Duodenal mucosa (tissue), 2 donors: ENCODE measurements at regions not wholly inside any gene's neighbourhood (a gene's known extent, or its start where the extent isn't known, plus 50 kb on each side); places are given as distances from the start of the nearest gene placed in this dataset.

Experiments used
- H3K27ac ChIP-seq: one replicate; pipeline ENCODE4 v1.7.0; 2013; ENCODE audit warnings: low read depth, low read length
- H3K27me3 ChIP-seq, 2 donors: one replicate each; pipeline ENCODE4 v1.7.0; 2013; ENCODE audit warnings: low read length in 2 of 2, control low read depth in 1 of 2; ENCODE audit not compliant: insufficient read depth in 2 of 2, control insufficient read depth in 1 of 2
- H3K36me3 ChIP-seq, 2 donors: one replicate each; pipeline ENCODE4 v1.7.0; 2013; ENCODE audit warnings: low read length in 2 of 2, control low read depth in 1 of 2; ENCODE audit not compliant: insufficient read depth in 2 of 2, control insufficient read depth in 1 of 2
- H3K4me1 ChIP-seq, 2 donors: one replicate each; pipeline ENCODE4 v1.7.0; 2013; ENCODE audit warnings: low read length in 2 of 2, control low read depth in 1 of 2; ENCODE audit not compliant: insufficient read depth in 2 of 2, control insufficient read depth in 1 of 2
- H3K4me3 ChIP-seq, 2 donors: one replicate each; pipeline ENCODE4 v1.7.0; 2013; ENCODE audit warnings: low read length in 2 of 2, low read depth in 1 of 2
- H3K9ac ChIP-seq, 2 donors: one replicate each; pipeline ENCODE4 v1.7.0; 2013; ENCODE audit warnings: low read length in 2 of 2, low read depth in 1 of 2
- H3K9me3 ChIP-seq, 2 donors: one replicate each; pipeline ENCODE4 v1.7.0; 2013; ENCODE audit warnings: low read length in 2 of 2, control low read depth in 1 of 2; ENCODE audit not compliant: control insufficient read depth in 1 of 2

DNA sequence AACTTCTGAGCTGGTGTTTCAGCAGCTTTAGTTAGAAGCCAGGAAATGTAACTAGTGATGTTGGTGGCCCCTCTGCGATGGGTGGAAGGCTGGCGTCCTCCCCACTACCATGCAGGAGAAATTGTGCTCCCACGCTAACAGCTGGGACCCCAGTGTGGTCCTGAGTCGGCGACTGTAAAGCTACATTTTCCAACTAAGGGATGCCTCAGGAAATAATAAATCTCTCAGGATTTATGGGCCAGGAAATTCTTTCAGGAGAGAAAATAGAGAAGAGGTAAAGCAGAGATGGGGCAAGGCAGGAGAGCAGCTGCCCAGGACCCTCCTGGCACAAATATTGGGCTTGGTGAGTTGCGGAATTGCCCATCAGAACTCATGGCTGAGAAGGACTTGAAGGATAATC lies 186.9 kb downstream of the OPA1 start:
- Histone ChIP-seq H3K4me3 (no peak overlapping the region), H3K9me3 (no peaks in the 10 kb centered on the region), H3K4me1 (peaks cover 30 to 35% of the 10 kb centered on the region in 2 donors), H3K27me3 (no peaks in the 10 kb centered on the region), H3K9ac (no peak overlapping the region), H3K27ac (no peak overlapping the region), H3K36me3 (no peaks in the 10 kb centered on the region)

DNA sequence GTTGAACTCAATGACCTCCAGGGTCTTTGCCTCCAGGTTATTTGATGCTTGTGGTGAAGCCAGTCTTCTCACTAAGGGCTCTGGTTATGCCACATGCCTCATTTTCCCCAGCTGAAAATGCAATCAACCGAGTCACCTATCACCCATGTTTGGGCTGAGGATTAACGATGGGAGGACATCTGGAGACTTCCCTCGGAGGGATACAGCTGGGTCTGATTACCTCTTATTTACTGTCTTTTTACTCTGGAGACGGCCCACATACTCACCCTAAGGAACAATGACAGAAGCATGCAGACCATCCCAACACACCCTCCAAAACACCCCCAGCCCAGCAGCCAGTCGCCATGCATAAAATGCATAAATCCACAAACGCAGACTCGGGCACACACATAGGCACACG lies 187.4 kb downstream of the OPA1 start:
- Histone ChIP-seq H3K36me3 (no peaks in the 10 kb centered on the region), H3K27ac (no peak overlapping the region), H3K27me3 (no peaks in the 10 kb centered on the region), H3K4me3 (no peak overlapping the region), H3K9me3 (no peaks in the 10 kb centered on the region), H3K9ac (no peak overlapping the region), H3K4me1 (peaks cover 26 to 35% of the 10 kb centered on the region in 2 donors)

DNA sequence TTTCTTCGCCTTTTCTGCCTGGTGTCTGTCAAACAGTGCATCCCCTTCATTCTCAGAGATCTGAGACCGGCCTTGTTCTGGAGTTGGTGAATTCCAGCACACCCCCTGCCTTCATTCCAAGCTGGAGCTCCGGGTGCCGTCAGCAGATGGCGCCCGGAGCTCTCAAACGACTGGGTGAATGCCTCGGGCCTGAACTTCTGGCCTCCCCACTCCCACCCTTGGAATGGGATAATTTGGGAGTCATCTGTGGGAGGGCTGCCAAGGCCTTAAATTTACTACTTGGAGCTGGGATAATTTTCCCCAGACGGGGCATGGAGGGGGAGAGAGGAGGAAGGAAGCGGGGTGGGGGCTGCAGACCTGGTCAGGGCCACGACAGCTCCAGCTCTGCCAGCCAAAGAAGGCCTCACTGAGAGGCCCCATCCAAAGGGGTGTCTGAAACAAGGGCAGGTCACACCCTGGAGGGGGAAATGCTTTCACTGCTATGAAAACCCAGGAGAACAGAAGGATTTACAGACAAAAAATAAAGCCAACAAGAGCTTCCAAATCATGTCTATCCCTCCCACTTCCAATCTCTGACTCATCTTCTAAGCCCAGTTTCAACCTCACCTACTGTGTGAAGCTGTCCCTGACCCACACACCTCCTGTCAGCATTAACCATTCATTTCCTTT lies 187.9 kb downstream of the OPA1 start:
- Histone ChIP-seq H3K27ac (no peak overlapping the region), H3K9me3 (no peaks in the 10 kb centered on the region), H3K27me3 (no peaks in the 10 kb centered on the region), H3K36me3 (no peaks in the 10 kb centered on the region), H3K4me3 (no peak overlapping the region), H3K4me1 (peaks cover 24 to 31% of the 10 kb centered on the region in 2 donors), H3K9ac (no peak overlapping the region)

DNA sequence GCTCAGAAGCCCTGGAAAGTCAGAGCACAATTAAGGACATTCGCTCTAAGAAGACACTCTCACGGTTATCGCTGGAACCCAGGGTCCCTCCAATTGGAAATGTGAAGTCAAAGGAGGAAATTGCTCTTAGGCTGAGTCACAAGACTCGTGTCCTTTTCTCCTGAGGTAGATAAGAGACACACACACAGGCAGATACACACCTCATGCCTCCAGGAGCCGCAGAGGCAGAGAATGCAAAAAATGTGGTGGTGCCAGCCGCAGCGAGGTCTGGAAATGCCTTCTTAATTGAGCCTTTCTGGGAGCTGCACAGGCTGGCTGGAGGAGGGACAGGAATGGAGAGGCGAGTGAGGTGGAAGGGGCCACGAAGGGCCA lies 189.3 kb downstream of the OPA1 start:
- Histone ChIP-seq H3K36me3 (no peaks in the 10 kb centered on the region), H3K9ac (peak overlapping the region in 1 of 2 donors; percentile 26), H3K27ac (no peak overlapping the region), H3K4me3 (no peak overlapping the region), H3K4me1 (peaks cover 20 to 29% of the 10 kb centered on the region in 2 donors), H3K27me3 (no peaks in the 10 kb centered on the region), H3K9me3 (no peaks in the 10 kb centered on the region)

DNA sequence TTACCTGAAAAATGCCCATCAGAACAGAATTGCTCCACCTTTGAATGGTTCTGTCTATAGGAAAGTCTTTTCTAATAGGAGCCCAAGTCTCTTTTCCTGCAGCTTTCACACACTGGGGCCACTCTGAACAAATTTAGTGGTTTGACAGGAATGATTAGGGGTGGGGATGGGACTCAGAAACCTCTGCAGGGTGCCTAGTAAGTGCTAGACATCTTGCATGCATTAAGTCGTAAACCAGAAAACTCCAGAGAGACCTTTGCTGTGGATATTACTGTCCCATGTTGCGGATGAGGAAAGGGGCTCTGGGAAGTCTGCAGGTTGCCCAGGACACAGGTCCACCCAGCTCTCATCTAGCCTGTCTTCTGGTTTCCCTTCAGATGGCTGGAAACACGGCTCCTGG lies 189.7 kb downstream of the OPA1 start:
- H3K27me3 ChIP-seq, result no peaks in the 10 kb centered on the region
- H3K27ac ChIP-seq, result no peak overlapping the region
- no peak overlapping the region for H3K4me3 ChIP-seq
- peaks cover 16 to 24% of the 10 kb centered on the region in 2 donors for H3K4me1 ChIP-seq
- H3K9me3 ChIP-seq, result no peaks in the 10 kb centered on the region
- H3K9ac ChIP-seq, result no peak overlapping the region
- no peaks in the 10 kb centered on the region for H3K36me3 ChIP-seq

DNA sequence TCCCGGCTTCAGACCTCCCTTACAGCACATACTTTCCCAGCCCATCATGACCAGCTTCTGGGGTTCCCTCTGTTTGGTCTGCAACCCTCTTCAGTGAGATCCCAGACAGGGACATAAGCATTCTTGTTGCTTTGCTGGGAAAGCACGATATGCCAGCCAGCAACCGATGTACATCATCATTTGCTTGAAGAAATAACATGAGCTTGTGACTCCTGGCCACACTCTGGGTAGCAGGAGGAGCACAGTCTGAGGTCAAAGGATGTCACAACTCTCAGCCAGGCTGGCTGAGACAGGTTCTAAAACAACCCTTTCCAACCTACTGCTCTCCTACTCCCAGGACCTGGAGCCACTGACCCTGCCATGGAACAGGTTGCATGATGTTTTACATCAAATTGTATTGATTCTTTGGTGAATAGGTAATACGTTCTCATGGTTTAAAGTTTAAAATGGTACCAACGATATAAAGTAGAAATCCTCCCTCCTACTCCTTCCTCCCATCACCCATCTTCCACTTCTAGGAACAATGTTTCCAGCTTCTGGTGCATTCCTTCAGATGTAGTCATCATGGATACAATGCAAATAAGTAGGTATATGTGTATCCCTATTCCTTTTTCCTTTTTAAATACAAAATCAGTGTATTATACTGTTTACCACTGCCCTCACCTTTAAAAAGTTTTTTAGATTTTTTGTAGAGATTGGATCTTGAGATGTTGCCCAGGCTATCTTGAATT lies 190.3 kb downstream of the OPA1 start:
- H3K9ac ChIP-seq, result no peak overlapping the region
- H3K4me3 ChIP-seq, result no peak overlapping the region
- H3K4me1 ChIP-seq, result peaks cover 22 to 26% of the 10 kb centered on the region in 2 donors
- no peaks in the 10 kb centered on the region for H3K9me3 ChIP-seq
- H3K36me3 ChIP-seq, result no peaks in the 10 kb centered on the region
- no peaks in the 10 kb centered on the region for H3K27me3 ChIP-seq
- no peak overlapping the region for H3K27ac ChIP-seq

DNA sequence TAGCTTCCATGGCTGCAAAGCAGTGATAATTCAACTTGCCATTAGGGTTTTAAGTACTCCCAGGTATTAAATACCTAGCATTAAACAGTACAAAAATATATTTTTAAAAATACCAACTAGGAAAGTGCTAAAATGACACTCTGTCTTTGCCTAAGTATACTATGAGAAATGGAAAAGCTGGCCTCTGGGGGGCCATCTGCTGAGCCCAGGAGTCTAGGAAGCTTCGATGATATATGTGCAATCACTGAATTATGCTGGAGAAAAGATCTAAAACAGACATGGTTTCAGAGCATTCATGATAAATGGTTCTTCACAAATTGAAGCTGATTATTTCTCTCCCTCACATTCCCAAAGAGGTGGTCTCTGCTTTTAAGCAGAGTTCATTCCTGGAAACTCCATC lies 191.8 kb downstream of the OPA1 start:
- no peaks in the 10 kb centered on the region for H3K9me3 ChIP-seq
- no peaks in the 10 kb centered on the region for H3K27me3 ChIP-seq
- H3K27ac ChIP-seq, result no peak overlapping the region
- no peak overlapping the region for H3K9ac ChIP-seq
- H3K4me1 ChIP-seq, result peaks cover 31% of the 10 kb centered on the region in 2 donors
- no peak overlapping the region for H3K4me3 ChIP-seq
- no peaks in the 10 kb centered on the region for H3K36me3 ChIP-seq

DNA sequence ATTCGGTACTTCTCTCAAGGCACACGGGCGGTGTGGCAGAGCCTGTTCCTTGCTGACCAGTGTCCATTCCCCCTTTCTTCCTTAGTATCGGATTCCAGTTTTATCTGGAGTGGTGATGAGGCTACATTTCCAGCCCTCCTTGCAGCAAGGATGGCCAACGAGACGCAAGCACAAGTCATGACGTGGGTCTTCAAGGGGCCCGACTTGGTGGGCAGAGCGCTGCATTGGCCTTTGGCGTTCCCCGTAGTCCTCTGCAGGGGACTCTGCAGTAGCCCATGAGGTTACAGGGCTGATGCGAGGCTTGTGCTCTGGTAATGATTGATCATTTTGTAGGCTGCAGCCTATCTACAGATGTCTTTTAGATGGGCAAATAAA lies 194.5 kb downstream of the OPA1 start:
- H3K27ac ChIP-seq, result no peak overlapping the region
- no peak overlapping the region for H3K9ac ChIP-seq
- H3K36me3 ChIP-seq, result no peaks in the 10 kb centered on the region
- H3K4me3 ChIP-seq, result no peak overlapping the region
- H3K9me3 ChIP-seq, result no peaks in the 10 kb centered on the region
- H3K27me3 ChIP-seq, result no peaks in the 10 kb centered on the region
- peaks cover 15 to 24% of the 10 kb centered on the region in 2 donors for H3K4me1 ChIP-seq

DNA sequence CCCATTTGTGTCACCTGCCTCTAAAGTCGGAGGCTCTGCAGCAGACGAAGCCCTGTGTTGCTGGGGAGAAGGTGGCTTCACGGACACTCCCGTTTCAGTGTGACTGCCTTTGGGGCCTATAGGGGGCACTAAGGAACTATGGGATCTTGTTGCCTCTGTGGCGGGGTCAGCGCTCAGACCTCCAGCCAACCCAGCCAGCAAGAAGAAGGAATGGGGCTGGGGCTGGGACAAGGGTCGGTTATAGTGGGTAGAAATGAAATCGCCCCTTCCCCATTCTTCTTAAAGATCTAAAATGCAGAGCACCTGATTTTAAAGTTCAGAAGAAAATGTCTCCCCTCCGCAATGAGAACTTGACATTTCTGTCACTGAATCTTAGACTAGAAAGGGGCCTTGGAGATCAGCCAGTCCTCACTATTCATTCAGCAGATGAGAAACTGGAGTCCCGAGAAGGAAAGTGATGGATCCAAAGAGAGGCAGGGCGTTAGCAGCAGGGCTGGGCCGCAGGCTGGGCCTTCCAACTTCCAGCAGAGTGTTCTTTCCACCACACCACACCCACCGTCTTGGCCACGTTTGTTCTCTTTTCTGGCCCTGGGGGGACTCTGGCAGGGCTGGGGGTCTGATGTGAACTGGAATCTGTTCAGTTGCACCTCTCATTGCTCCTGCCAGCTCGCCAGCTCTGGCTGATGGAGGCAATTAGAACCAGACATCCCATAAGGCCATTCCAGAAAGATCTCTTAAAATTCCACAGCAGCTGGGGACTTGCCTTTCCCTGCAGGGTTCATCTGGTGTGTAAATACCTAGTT lies 195.4 kb downstream of the OPA1 start:
- H3K27me3 ChIP-seq, result no peaks in the 10 kb centered on the region
- H3K36me3 ChIP-seq, result no peaks in the 10 kb centered on the region
- no peak overlapping the region for H3K9ac ChIP-seq
- no peak overlapping the region for H3K27ac ChIP-seq
- H3K4me1 ChIP-seq, result peaks cover 10 to 22% of the 10 kb centered on the region in 2 donors
- no peak overlapping the region for H3K4me3 ChIP-seq
- no peaks in the 10 kb centered on the region for H3K9me3 ChIP-seq

DNA sequence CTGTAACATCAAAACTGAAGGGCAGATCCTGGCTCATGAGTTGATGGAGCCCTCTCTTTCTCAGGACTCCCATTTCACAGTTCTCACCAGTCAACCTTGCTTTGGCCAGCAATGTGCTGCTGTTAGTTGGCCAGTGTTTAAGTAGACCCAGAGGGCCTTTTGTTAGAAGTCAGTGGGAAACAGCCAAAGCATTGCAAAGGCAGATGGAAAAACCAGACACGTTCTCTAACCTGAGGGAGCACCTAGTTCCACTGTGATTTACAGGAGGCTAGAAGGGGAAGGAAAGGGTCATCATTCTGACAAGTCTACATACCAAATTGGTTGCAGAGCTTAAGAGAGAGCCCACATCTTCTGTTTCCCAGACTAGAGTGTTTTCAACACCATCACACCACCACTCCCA lies 196.4 kb downstream of the OPA1 start:
- Histone ChIP-seq H3K27ac (no peak overlapping the region), H3K9me3 (no peaks in the 10 kb centered on the region), H3K4me3 (no peak overlapping the region), H3K36me3 (no peaks in the 10 kb centered on the region), H3K27me3 (no peaks in the 10 kb centered on the region), H3K9ac (no peak overlapping the region), H3K4me1 (peaks cover 10 to 22% of the 10 kb centered on the region in 2 donors)
